ENCODE measurements at regions not wholly inside any gene's neighbourhood (a gene's known extent, or its start where the extent isn't known, plus 50 kb on each side); places are given as distances from the start of the nearest gene placed in this dataset.
A peak's percentile ranks its signal among the peaks of the same experiment; 100 is the strongest.
"Not testable (repeated sequence)": the region's sequence is repeated elsewhere in the genome, so short reads cannot be mapped to it uniquely, and the experiment has no call there.

DNA sequence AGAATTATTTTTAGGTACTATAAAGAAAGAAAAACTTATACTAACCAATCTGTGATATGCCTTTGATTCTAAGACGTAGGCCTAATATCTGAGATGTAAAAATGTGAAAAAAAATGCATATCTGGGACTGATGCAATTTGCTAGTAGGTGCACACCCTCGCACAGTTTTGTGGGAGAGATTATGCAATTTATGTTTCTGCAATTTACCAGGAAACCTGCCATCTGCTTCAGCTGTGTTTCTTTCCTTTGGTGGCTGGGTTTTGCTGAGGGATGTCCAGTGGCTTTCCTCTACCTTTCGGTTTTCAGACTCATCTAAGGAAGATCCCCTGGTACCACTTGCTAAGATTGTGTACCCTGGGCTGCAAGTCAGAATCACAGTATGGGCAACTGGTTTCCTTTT lies 186.9 kb downstream of the ZFP64 start:
- Histone ChIP-seq H3K4me1 (ENCODE audit: insufficient read depth, low read length) (peaks cover 30% of the 10 kb centered on the region; the same call in 1 of the 2 replicates), H3K27ac (ENCODE audit: low read length) (no peak overlapping the region), H3K36me3 (ENCODE audit: insufficient read depth, low read depth, low read length) (no peaks in the 10 kb centered on the region), H3K27me3 (ENCODE audit: insufficient read depth, low read length) (no peaks in the 10 kb centered on the region), H3K9me3 (ENCODE audit: insufficient read depth, low read depth, low read length) (no peaks in the 10 kb centered on the region), H3K9ac (ENCODE audit: low read depth, low read length) (no peak overlapping the region), H3K4me3 (ENCODE audit: low read length) (no peak overlapping the region)

GRCh38 chr20:52004018-52004417 lies 187.6 kb downstream of the ZFP64 start:
- no peak overlapping the region for H3K4me3 ChIP-seq (ENCODE audit: low read length)
- no peaks in the 10 kb centered on the region for H3K9me3 ChIP-seq (ENCODE audit: insufficient read depth, low read depth, low read length)
- no peaks in the 10 kb centered on the region for H3K36me3 ChIP-seq (ENCODE audit: insufficient read depth, low read depth, low read length)
- no peak overlapping the region for H3K9ac ChIP-seq (ENCODE audit: low read depth, low read length)
- no peaks in the 10 kb centered on the region for H3K27me3 ChIP-seq (ENCODE audit: insufficient read depth, low read length)
- peaks cover 30% of the 10 kb centered on the region; the same call in 1 of the 2 replicates for H3K4me1 ChIP-seq (ENCODE audit: insufficient read depth, low read length)
- no peak overlapping the region for H3K27ac ChIP-seq (ENCODE audit: low read length)

DNA sequence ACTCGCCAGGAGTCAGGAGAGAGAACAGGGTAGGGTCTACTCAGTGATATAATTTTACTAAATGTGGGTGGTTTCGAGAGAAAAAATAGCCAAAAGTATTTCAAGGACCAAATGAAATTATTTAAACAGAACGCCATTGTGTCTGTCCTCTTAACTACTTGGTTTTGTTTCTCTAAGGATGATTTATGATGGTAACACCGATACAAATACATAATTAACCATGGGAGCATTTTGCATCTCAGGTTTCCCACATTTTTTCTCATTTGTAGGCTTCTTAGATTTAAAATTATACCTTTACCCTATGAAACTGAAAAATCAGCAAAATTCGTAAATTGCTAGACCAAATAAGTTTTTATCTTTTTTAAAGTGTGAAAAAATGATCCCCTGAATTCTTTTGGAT lies 188.2 kb downstream of the ZFP64 start:
- Histone ChIP-seq H3K9me3 (ENCODE audit: insufficient read depth, low read depth, low read length) (no peaks in the 10 kb centered on the region), H3K27ac (ENCODE audit: low read length) (no peak overlapping the region), H3K27me3 (ENCODE audit: insufficient read depth, low read length) (no peaks in the 10 kb centered on the region), H3K4me3 (ENCODE audit: low read length) (no peak overlapping the region), H3K4me1 (ENCODE audit: insufficient read depth, low read length) (peaks cover 30% of the 10 kb centered on the region; the same call in 1 of the 2 replicates), H3K9ac (ENCODE audit: low read depth, low read length) (no peak overlapping the region), H3K36me3 (ENCODE audit: insufficient read depth, low read depth, low read length) (no peaks in the 10 kb centered on the region)

DNA sequence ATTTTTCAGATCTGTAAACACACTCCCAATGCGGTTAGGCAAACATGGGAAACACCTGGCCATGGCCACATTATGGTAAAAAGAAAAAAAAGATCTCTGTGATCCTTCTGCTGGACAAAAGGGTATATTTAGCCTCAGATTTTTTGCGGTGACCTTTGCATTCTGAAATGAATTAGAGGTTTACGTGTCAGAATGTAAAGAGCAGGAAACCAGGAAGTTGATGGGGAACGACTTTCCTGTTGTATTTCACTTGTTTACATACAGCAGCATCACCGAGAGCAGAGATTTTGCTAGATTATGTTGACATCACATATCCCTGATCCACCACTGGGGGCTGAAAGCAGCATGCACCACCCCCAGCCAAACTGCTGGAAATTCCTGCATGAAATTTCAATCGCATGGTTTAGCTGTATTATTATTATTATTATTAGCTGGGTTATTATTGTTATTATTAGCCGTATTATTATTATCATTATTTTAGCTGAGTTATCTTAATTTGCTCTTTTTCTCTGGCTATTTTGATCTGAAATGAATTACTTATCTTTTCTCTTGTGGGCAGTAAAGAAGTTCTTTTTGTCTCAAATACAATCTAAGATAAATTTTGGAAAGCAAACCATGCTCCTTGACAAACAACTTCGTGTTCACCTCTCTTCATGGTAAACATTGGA lies 189.4 kb downstream of the ZFP64 start:
- peaks cover 30% of the 10 kb centered on the region; the same call in 1 of the 2 replicates for H3K4me1 ChIP-seq (ENCODE audit: insufficient read depth, low read length)
- no peak overlapping the region for H3K27ac ChIP-seq (ENCODE audit: low read length)
- H3K9ac ChIP-seq (ENCODE audit: low read depth, low read length), result no peak overlapping the region
- no peaks in the 10 kb centered on the region for H3K36me3 ChIP-seq (ENCODE audit: insufficient read depth, low read depth, low read length)
- no peaks in the 10 kb centered on the region for H3K27me3 ChIP-seq (ENCODE audit: insufficient read depth, low read length)
- no peaks in the 10 kb centered on the region for H3K9me3 ChIP-seq (ENCODE audit: insufficient read depth, low read depth, low read length)
- no peak overlapping the region for H3K4me3 ChIP-seq (ENCODE audit: low read length)

DNA sequence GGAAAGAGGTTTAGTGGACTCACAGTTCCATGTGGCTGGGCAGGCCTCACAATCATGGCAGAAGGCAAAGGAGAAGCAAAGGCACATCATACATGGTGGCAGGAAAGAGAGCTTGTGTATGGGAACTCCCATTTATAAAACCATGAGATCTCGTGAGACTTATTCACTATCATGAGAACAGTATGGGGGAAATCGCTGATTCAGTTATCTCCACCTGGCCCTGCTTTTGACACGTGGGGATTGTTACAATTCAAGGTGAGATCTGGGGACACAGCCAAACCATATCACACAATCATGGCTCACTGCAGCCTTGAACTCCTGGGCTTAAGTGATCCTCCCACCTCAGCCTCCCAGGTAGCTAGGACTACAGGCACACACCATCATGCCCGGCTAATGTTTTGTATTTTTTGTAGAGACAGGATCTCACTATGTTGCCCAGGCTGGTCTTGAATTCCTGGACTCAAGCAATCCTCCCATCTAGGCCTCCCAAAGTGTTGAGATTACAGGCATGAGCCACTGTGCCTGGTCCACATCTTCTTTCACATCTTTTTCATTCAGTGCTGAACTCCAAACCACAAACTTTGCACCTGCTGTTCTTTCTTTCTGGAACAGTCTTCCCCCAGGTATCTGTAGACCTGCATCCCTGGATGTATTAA lies 194.2 kb downstream of the ZFP64 start:
- not testable (repeated sequence) for H3K9me3 ChIP-seq (ENCODE audit: insufficient read depth, low read depth, low read length); H3K27me3 ChIP-seq (ENCODE audit: insufficient read depth, low read length); H3K4me1 ChIP-seq (ENCODE audit: insufficient read depth, low read length); H3K4me3 ChIP-seq (ENCODE audit: low read length); H3K36me3 ChIP-seq (ENCODE audit: insufficient read depth, low read depth, low read length); H3K27ac ChIP-seq (ENCODE audit: low read length); H3K9ac ChIP-seq (ENCODE audit: low read depth, low read length)

GRCh38 chr20:51995551-51995951 lies 193.2 kb upstream of the SALL4 start:
- Histone ChIP-seq H3K9ac (ENCODE audit: low read depth, low read length) (no peak overlapping the region), H3K27ac (ENCODE audit: low read length) (no peak overlapping the region), H3K9me3 (ENCODE audit: insufficient read depth, low read depth, low read length) (no peaks in the 10 kb centered on the region)

DNA sequence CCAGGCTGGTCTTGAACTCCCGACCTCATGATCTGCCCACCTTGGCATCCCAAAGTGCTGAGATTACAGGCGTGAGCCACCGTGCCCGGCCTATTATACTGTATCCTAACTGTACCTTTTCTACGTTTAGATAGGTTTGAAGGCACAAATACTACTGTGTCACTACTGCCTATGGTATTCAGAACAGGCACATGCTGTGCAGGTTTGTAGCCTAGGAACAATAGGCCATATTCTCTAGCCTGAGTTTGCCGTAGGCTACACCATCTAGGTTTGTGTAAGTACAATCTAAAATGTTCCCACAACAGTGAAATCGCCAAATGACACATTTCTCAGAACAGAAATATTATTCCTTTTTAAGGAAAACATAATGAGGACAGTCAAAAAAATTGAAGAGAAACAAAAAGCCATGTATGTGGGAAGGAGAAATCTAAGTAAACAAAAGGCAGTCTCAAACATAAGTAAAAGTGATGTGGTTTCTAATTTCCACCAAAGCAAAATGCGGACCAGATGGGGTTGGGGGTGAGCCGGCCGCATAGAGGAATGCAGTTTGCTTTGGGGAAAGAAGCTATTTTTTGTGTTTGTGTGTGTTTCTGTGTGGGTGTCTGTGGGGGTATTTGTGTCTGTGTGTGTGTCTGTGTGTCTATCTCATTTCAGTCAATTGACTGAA lies 192.6 kb upstream of the SALL4 start:
- H3K9ac ChIP-seq (ENCODE audit: low read depth, low read length), result no peak overlapping the region
- no peaks in the 10 kb centered on the region for H3K9me3 ChIP-seq (ENCODE audit: insufficient read depth, low read depth, low read length)
- H3K4me3 ChIP-seq (ENCODE audit: low read length), result no peak overlapping the region
- H3K27ac ChIP-seq (ENCODE audit: low read length), result no peak overlapping the region
- no peaks in the 10 kb centered on the region for H3K27me3 ChIP-seq (ENCODE audit: insufficient read depth, low read length)
- H3K36me3 ChIP-seq (ENCODE audit: insufficient read depth, low read depth, low read length), result no peaks in the 10 kb centered on the region
- no peaks in the 10 kb centered on the region for H3K4me1 ChIP-seq (ENCODE audit: insufficient read depth, low read length)

More at GRCh38 chr20:51995551-51995951, 193.2 kb upstream of the SALL4 start:
- Histone ChIP-seq H3K4me1 (ENCODE audit: insufficient read depth, low read length) (no peaks in the 10 kb centered on the region), H3K36me3 (ENCODE audit: insufficient read depth, low read depth, low read length) (no peaks in the 10 kb centered on the region), H3K27me3 (ENCODE audit: insufficient read depth, low read length) (no peaks in the 10 kb centered on the region), H3K4me3 (ENCODE audit: low read length) (no peak overlapping the region)

- H3K4me1 ChIP-seq (ENCODE audit: insufficient read depth, low read length), result peaks cover 5% of the 10 kb centered on the region; the same call in 1 of the 2 replicates
- no peak overlapping the region for H3K4me3 ChIP-seq (ENCODE audit: low read length)
- H3K27ac ChIP-seq (ENCODE audit: low read length), result no peak overlapping the region
- H3K9me3 ChIP-seq (ENCODE audit: insufficient read depth, low read depth, low read length), result no peaks in the 10 kb centered on the region
- no peaks in the 10 kb centered on the region for H3K27me3 ChIP-seq (ENCODE audit: insufficient read depth, low read length)
- no peaks in the 10 kb centered on the region for H3K36me3 ChIP-seq (ENCODE audit: insufficient read depth, low read depth, low read length)
- no peak overlapping the region for H3K9ac ChIP-seq (ENCODE audit: low read depth, low read length)
Observed at GRCh38 chr20:51987812-51988211, 185.5 kb upstream of the SALL4 start.

DNA sequence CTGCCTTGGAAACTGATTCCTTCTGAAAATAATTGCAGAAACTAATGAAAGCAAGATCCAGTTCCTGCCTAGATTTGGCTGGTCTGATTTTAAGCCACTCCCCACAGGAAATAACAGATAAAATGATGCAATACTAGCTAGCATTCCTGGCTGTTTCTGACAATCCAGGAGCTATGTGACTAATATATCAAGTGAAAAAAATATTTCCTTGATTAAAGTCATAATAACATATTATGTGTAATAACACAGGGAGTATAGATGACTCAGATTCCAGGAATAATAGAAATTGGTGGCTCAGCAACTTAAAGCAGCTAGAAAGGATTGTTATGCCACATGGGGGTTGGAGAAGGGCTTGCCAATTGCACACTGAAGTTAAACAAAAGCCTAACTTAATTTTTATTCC lies 182.7 kb upstream of the SALL4 start:
- Histone ChIP-seq H3K9ac (ENCODE audit: low read depth, low read length) (peak overlapping the region; percentile 10; the same call in 1 of the 2 replicates), H3K36me3 (ENCODE audit: insufficient read depth, low read depth, low read length) (no peaks in the 10 kb centered on the region), H3K27ac (ENCODE audit: low read length) (peak overlapping the region; percentile 30), H3K4me1 (ENCODE audit: insufficient read depth, low read length) (peaks cover 5% of the 10 kb centered on the region; the same call in 1 of the 2 replicates), H3K27me3 (ENCODE audit: insufficient read depth, low read length) (no peaks in the 10 kb centered on the region), H3K9me3 (ENCODE audit: insufficient read depth, low read depth, low read length) (no peaks in the 10 kb centered on the region), H3K4me3 (ENCODE audit: low read length) (no peak overlapping the region)

DNA sequence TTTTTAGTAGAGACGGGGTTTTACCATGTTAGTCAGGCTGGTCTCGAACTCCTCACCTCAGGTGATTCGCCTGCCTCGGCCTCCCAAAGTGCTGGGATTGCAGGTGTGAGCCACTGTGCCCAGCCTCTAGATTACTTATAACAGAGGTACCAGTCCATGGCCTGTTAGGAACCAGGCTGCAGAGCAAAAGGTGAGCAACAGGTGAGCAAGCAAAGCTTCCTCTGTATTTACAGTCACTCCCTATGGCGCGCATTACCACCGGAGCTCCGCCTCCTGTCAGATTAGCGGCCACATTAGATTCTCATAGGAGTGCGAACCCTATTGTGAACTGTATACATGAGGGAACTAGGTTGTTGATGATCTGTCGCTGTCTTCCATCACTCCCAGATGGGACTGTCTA lies 178.0 kb upstream of the SALL4 start:
- Histone ChIP-seq H3K27me3 (ENCODE audit: insufficient read depth, low read length) (no peaks in the 10 kb centered on the region), H3K9me3 (ENCODE audit: insufficient read depth, low read depth, low read length) (peaks cover 8% of the 10 kb centered on the region; the same call in 1 of the 2 replicates), H3K4me1 (ENCODE audit: insufficient read depth, low read length) (peaks cover 5% of the 10 kb centered on the region; the same call in 1 of the 2 replicates), H3K9ac (ENCODE audit: low read depth, low read length) (no peak overlapping the region), H3K27ac (ENCODE audit: low read length) (no peak overlapping the region), H3K36me3 (ENCODE audit: insufficient read depth, low read depth, low read length) (no peaks in the 10 kb centered on the region), H3K4me3 (ENCODE audit: low read length) (no peak overlapping the region)

- Histone ChIP-seq H3K9ac (ENCODE audit: low read depth, low read length) (no peak overlapping the region), H3K27me3 (ENCODE audit: insufficient read depth, low read length) (no peaks in the 10 kb centered on the region), H3K4me3 (ENCODE audit: low read length) (no peak overlapping the region), H3K27ac (ENCODE audit: low read length) (no peak overlapping the region), H3K9me3 (ENCODE audit: insufficient read depth, low read depth, low read length) (peaks cover 8% of the 10 kb centered on the region; the same call in 1 of the 2 replicates), H3K36me3 (ENCODE audit: insufficient read depth, low read depth, low read length) (no peaks in the 10 kb centered on the region), H3K4me1 (ENCODE audit: insufficient read depth, low read length) (no peaks in the 10 kb centered on the region)
Observed at GRCh38 chr20:51979226-51979625, 176.9 kb upstream of the SALL4 start.

Measured in iPS-20b (cell line).